Osteocyte (in vitro differentiated cells): ENCODE measurements at regions not wholly inside any gene's neighbourhood (a gene's known extent, or its start where the extent isn't known, plus 50 kb on each side); places are given as distances from the start of the nearest gene placed in this dataset.
A peak's percentile ranks its signal among the peaks of the same experiment; 100 is the strongest.

Experiments
- DNase-seq: peaks from one replicate; pipeline ENCODE4 v3.0.0; 2021; ENCODE audit warnings: mixed read lengths; ENCODE audit not compliant: unreplicated experiment; ENCODE audit errors: extremely low spot score
- H3K27ac Mint-ChIP-seq: one replicate; pipeline ENCODE4 v1.8.0; 2021; ENCODE audit warnings: mild to moderate bottlenecking, mixed read lengths; ENCODE audit not compliant: unreplicated experiment
- H3K27me3 Mint-ChIP-seq: one replicate; pipeline ENCODE4 v1.8.0; 2021; ENCODE audit warnings: mixed read lengths; ENCODE audit not compliant: unreplicated experiment
- H3K36me3 Mint-ChIP-seq: one replicate; pipeline ENCODE4 v1.8.0; 2021; ENCODE audit warnings: mixed read lengths; ENCODE audit not compliant: unreplicated experiment
- H3K4me1 Mint-ChIP-seq: one replicate; pipeline ENCODE4 v1.8.0; 2021; ENCODE audit warnings: mixed read lengths; ENCODE audit not compliant: unreplicated experiment
- H3K4me3 Mint-ChIP-seq: one replicate; pipeline ENCODE4 v1.8.0; 2021; ENCODE audit warnings: mild to moderate bottlenecking, moderate library complexity, mixed read lengths; ENCODE audit not compliant: unreplicated experiment
- H3K9me3 Mint-ChIP-seq: one replicate; pipeline ENCODE4 v1.8.0; 2021; ENCODE audit warnings: mixed read lengths; ENCODE audit not compliant: unreplicated experiment
- CTCF ChIP-seq: fragments of 200-600 bp; sonication (generic); IDR thresholded peaks from 2 replicates; pipeline ENCODE4 v1.5.0; 2021; ENCODE audit warnings: antibody characterized with exemption, mild to moderate bottlenecking, moderate library complexity

DNA sequence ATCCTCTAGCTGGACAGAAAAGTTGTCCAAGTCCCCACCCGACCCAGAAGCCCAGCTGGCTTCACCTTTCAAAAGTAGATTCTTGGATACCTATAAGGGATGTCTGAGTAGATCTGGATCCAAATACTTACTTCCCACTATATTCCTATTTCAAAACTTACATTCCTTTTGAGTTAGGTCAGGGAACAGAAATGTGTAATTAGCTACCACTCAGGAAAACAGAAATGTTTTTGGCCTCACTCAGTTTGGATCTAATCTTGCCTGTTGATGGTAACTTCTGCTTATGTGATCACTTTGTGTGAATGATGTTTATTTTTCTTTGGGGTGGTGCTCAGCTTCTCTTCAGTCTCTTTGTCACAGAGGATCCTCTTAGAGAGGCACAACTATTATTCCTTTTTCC is 814.4 kb upstream of the RGS18 start:
- Mint-ChIP-seq H3K36me3 (no peaks in the 10 kb centered on the region), H3K27ac (peak overlapping the region; percentile 9), H3K9me3 (peaks cover 9% of the 10 kb centered on the region), H3K4me1 (peaks cover 4% of the 10 kb centered on the region), H3K4me3 (no peak overlapping the region), H3K27me3 (no peaks in the 10 kb centered on the region)
- no peak for TF ChIP-seq CTCF
- DNase-seq = no peak

- peaks cover 9% of the 10 kb centered on the region for H3K9me3 Mint-ChIP-seq
- peaks cover 4% of the 10 kb centered on the region for H3K4me1 Mint-ChIP-seq
- DNase-seq = no peak
- no peak overlapping the region for H3K27ac Mint-ChIP-seq
- H3K4me3 Mint-ChIP-seq = no peak overlapping the region
- TF ChIP-seq CTCF = no peak
- H3K36me3 Mint-ChIP-seq = no peaks in the 10 kb centered on the region
- no peaks in the 10 kb centered on the region for H3K27me3 Mint-ChIP-seq
Measured at GRCh38 chr1:191346381-191346780, 811.9 kb upstream of the RGS18 start.

- TF ChIP-seq CTCF = no peak
- Mint-ChIP-seq H3K4me1 (peaks cover 4% of the 10 kb centered on the region), H3K27me3 (no peaks in the 10 kb centered on the region), H3K27ac (no peak overlapping the region), H3K36me3 (no peaks in the 10 kb centered on the region), H3K9me3 (peaks cover 6% of the 10 kb centered on the region), H3K4me3 (no peak overlapping the region)
- DNase-seq = no peak
Measured at GRCh38 chr1:191348328-191348727, 809.9 kb upstream of the RGS18 start.

GRCh38 chr1:191350938-191351337 is 807.3 kb upstream of the RGS18 start:
- Mint-ChIP-seq H3K4me1 (no peaks in the 10 kb centered on the region), H3K27ac (no peak overlapping the region), H3K27me3 (no peaks in the 10 kb centered on the region), H3K36me3 (no peaks in the 10 kb centered on the region), H3K4me3 (no peak overlapping the region), H3K9me3 (no peaks in the 10 kb centered on the region)
- TF ChIP-seq CTCF = no peak
- DNase-seq = no peak

GRCh38 chr1:191358724-191359123 is 799.5 kb upstream of the RGS18 start:
- TF ChIP-seq CTCF = no peak
- Mint-ChIP-seq H3K4me1 (no peaks in the 10 kb centered on the region), H3K9me3 (no peaks in the 10 kb centered on the region), H3K4me3 (no peak overlapping the region), H3K27ac (no peak overlapping the region), H3K36me3 (no peaks in the 10 kb centered on the region), H3K27me3 (no peaks in the 10 kb centered on the region)
- no peak for DNase-seq
